ENCODE measurements at regions not wholly inside any gene's neighbourhood (a gene's known extent, or its start where the extent isn't known, plus 50 kb on each side); places are given as distances from the start of the nearest gene placed in this dataset.

- Mint-ChIP-seq H3K27me3 (ENCODE audit: insufficient read depth, low read depth, poor library complexity) (no peaks in the 10 kb centered on the region), H3K4me3 (no peak overlapping the region), H3K4me1 (no peaks in the 10 kb centered on the region), H3K9me3 (peaks cover 25% of the 10 kb centered on the region), H3K27ac (no peak overlapping the region), H3K36me3 (ENCODE audit: low read depth) (peaks cover 23% of the 10 kb centered on the region)
- Histone ChIP-seq H3K4me2 (no peak overlapping the region), H3F3A (replicated peaks; ENCODE audit: low read depth) (no peaks in the 10 kb centered on the region), H2AFZ (no peak overlapping the region), H3K9me2 (ENCODE audit: insufficient read depth) (no peaks in the 10 kb centered on the region; the same call in 1 of the 2 replicates), H3K36me3 (ENCODE audit: insufficient read depth) (no peaks in the 10 kb centered on the region), H3K27me3 (ENCODE audit: insufficient read depth) (no peaks in the 10 kb centered on the region), H3K4me3 (no peak overlapping the region), H3K4me1 (ENCODE audit: insufficient read depth) (no peaks in the 10 kb centered on the region), H4K20me1 (replicated peaks; ENCODE audit: insufficient read depth) (no peaks in the 10 kb centered on the region), H3K79me2 (replicated peaks; ENCODE audit: insufficient read depth) (no peaks in the 10 kb centered on the region), H3K27ac (ENCODE audit: low read depth) (no peak overlapping the region)
- TF ChIP-seq ETS1 (IDR thresholded peaks at IDR 0.05) (no peak), ZNF331 (CRISPR knock-in tag; IDR thresholded peaks at IDR 0.05; ENCODE audit: low read depth) (no peak), EZH2phosphoT487 (IDR thresholded peaks at IDR 0.05; ENCODE audit: unreplicated experiment) (no peak), CREB1 (CRISPR knock-in tag; IDR thresholded peaks at IDR 0.05; ENCODE audit: low read depth) (no peak), POLR2AphosphoS5 (IDR thresholded peaks at IDR 0.05; ENCODE audit: low read depth) (no peak), REST (IDR thresholded peaks at IDR 0.05; ENCODE audit: unreplicated experiment) (no peak), JUNB (IDR thresholded peaks at IDR 0.05; ENCODE audit: unreplicated experiment) (no peak), EZH2 (IDR thresholded peaks at IDR 0.05; ENCODE audit: low read depth, unreplicated experiment) (no peak), ZNF114 (CRISPR knock-in tag; IDR thresholded peaks at IDR 0.05) (no peak)
- TF ChIP-seq, protein P1, sequence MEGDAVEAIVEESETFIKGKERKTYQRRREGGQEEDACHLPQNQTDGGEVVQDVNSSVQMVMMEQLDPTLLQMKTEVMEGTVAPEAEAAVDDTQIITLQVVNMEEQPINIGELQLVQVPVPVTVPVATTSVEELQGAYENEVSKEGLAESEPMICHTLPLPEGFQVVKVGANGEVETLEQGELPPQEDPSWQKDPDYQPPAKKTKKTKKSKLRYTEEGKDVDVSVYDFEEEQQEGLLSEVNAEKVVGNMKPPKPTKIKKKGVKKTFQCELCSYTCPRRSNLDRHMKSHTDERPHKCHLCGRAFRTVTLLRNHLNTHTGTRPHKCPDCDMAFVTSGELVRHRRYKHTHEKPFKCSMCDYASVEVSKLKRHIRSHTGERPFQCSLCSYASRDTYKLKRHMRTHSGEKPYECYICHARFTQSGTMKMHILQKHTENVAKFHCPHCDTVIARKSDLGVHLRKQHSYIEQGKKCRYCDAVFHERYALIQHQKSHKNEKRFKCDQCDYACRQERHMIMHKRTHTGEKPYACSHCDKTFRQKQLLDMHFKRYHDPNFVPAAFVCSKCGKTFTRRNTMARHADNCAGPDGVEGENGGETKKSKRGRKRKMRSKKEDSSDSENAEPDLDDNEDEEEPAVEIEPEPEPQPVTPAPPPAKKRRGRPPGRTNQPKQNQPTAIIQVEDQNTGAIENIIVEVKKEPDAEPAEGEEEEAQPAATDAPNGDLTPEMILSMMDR (conservative IDR thresholded peaks at IDR 0.05; ENCODE audit: low read depth in 2 of 2): no peak
- DNase-seq (ENCODE audit: low spot score) (no peak), ATAC-seq (no peak)
Measured at GRCh38 chr2:52745144-52745543, 1022.5 kb upstream of the CHAC2 start.

All from GM23338 (cell line).